ENCODE measurements at regions not wholly inside any gene's neighbourhood (a gene's known extent, or its start where the extent isn't known, plus 50 kb on each side); places are given as distances from the start of the nearest gene placed in this dataset.

- intact Hi-C loops (cut with micrococcal nuclease), result no loop called here
- dilution Hi-C loops (cut with MboI; ENCODE audit: extremely low pct_ligation_motif_present, low sequenced_read_pairs), result no loop called here
- CTCF ChIA-PET, result no interaction called here
Measured at GRCh38 chr4:43586813-43587212, 694.3 kb downstream of the GRXCR1 start.

GRCh38 chr4:43587758-43588157 lies 695.2 kb downstream of the GRXCR1 start:
- no peaks in the 10 kb centered on the region for H3K27me3 ChIP-seq (ENCODE audit: control insufficient read depth in 2 of 2, insufficient read depth in 2 of 2, low read length in 2 of 2)
- TF ChIP-seq GATA2 (IDR thresholded peaks at IDR 0.05; ENCODE audit: insufficient read depth, insufficient read length, low read depth, low read length) (no peak), MYC (IDR thresholded peaks at IDR 0.05; ENCODE audit: low read depth, low read length) (no peak), EZH2 (IDR thresholded peaks at IDR 0.05; ENCODE audit: borderline replicate concordance, low read depth, low read length, severe bottlenecking) (no peak), POLR2A (IDR thresholded peaks at IDR 0.05; ENCODE audit: low read depth, low read length) (no peak), POLR2AphosphoS5 (IDR thresholded peaks at IDR 0.05; ENCODE audit: insufficient read depth, low read depth, low read length) (no peak), JUN (IDR thresholded peaks at IDR 0.05; ENCODE audit: borderline replicate concordance, insufficient read depth, insufficient read length, low read depth) (no peak), FOS (IDR thresholded peaks at IDR 0.05; ENCODE audit: borderline replicate concordance, insufficient read depth, low read length) (no peak)
- TF ChIP-seq, protein P1, sequence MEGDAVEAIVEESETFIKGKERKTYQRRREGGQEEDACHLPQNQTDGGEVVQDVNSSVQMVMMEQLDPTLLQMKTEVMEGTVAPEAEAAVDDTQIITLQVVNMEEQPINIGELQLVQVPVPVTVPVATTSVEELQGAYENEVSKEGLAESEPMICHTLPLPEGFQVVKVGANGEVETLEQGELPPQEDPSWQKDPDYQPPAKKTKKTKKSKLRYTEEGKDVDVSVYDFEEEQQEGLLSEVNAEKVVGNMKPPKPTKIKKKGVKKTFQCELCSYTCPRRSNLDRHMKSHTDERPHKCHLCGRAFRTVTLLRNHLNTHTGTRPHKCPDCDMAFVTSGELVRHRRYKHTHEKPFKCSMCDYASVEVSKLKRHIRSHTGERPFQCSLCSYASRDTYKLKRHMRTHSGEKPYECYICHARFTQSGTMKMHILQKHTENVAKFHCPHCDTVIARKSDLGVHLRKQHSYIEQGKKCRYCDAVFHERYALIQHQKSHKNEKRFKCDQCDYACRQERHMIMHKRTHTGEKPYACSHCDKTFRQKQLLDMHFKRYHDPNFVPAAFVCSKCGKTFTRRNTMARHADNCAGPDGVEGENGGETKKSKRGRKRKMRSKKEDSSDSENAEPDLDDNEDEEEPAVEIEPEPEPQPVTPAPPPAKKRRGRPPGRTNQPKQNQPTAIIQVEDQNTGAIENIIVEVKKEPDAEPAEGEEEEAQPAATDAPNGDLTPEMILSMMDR (IDR thresholded peaks at IDR 0.05; ENCODE audit: extremely low read depth in 1 of 2, insufficient read depth in 1 of 2, low read depth in 1 of 2, low read length in 2 of 2), result no peak
- TF ChIP-seq, protein P2, sequence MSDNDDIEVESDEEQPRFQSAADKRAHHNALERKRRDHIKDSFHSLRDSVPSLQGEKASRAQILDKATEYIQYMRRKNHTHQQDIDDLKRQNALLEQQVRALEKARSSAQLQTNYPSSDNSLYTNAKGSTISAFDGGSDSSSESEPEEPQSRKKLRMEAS (IDR thresholded peaks at IDR 0.05; ENCODE audit: insufficient read depth, insufficient read length), result no peak
- FAIRE-seq (no peak), DNase-seq (ENCODE audit: low read depth, low spot score) (no peak)
- H3K36me3 ChIP-seq (ENCODE audit: control insufficient read depth in 2 of 2, extremely low read depth in 1 of 2, insufficient read depth in 2 of 2, low read length in 2 of 2), result no peaks in the 10 kb centered on the region
- H4K20me1 ChIP-seq (replicated peaks; ENCODE audit: control insufficient read depth, extremely low read depth, insufficient read depth, low read length), result no peaks in the 10 kb centered on the region
- H3K79me2 ChIP-seq (ENCODE audit: control insufficient read depth, insufficient read depth, low read length), result no peaks in the 10 kb centered on the region
- POLR2A ChIA-PET, result no interaction called here
- no peak overlapping the region for H3K9ac ChIP-seq (replicated peaks; ENCODE audit: extremely low read depth, insufficient read depth, low read length)
- intact Hi-C loops (cut with micrococcal nuclease) (no loop called here), dilution Hi-C loops (cut with MboI; ENCODE audit: extremely low pct_ligation_motif_present, low sequenced_read_pairs) (no loop called here)
- CTCF ChIA-PET, result no interaction called here
- H3K27ac ChIP-seq (ENCODE audit: insufficient read depth, low read depth, low read length), result no peak overlapping the region
- peaks cover 2% of the 10 kb centered on the region for H3K9me3 ChIP-seq (replicated peaks; ENCODE audit: control insufficient read depth, insufficient read depth, low read length)
- H3K4me3 ChIP-seq (replicated peaks in 1 of 3; ENCODE audit: insufficient read depth in 1 of 3, low read depth in 1 of 3, low read length in 3 of 3), result no peak overlapping the region
- no peaks in the 10 kb centered on the region for H3K9me1 ChIP-seq (replicated peaks; ENCODE audit: control insufficient read depth, extremely low read depth, insufficient read depth, low read length)
- no TSS peak for BruUV-seq (replicated peaks)
- no peak overlapping the region for H2AFZ ChIP-seq (ENCODE audit: low read depth, low read length)
- H3K4me2 ChIP-seq (ENCODE audit: insufficient read depth, low read length), result no peak overlapping the region
- no peaks in the 10 kb centered on the region for H3K4me1 ChIP-seq (ENCODE audit: control insufficient read depth, extremely low read depth, insufficient read depth, low read length)

More at GRCh38 chr4:43586813-43587212, 694.3 kb downstream of the GRXCR1 start:
- H3K27ac ChIP-seq (ENCODE audit: insufficient read depth, low read depth, low read length), result no peak overlapping the region
- no peaks in the 10 kb centered on the region for H3K9me1 ChIP-seq (replicated peaks; ENCODE audit: control insufficient read depth, extremely low read depth, insufficient read depth, low read length)
- H3K36me3 ChIP-seq (ENCODE audit: control insufficient read depth in 2 of 2, extremely low read depth in 1 of 2, insufficient read depth in 2 of 2, low read length in 2 of 2), result no peaks in the 10 kb centered on the region
- no TSS peak for BruUV-seq (replicated peaks)
- H4K20me1 ChIP-seq (replicated peaks; ENCODE audit: control insufficient read depth, extremely low read depth, insufficient read depth, low read length), result no peaks in the 10 kb centered on the region
- TF ChIP-seq, protein P1 (IDR thresholded peaks at IDR 0.05; ENCODE audit: extremely low read depth in 1 of 2, insufficient read depth in 1 of 2, low read depth in 1 of 2, low read length in 2 of 2), result no peak
- TF ChIP-seq MYC (IDR thresholded peaks at IDR 0.05; ENCODE audit: low read depth, low read length), result no peak
- peaks cover 2% of the 10 kb centered on the region for H3K9me3 ChIP-seq (replicated peaks; ENCODE audit: control insufficient read depth, insufficient read depth, low read length)
- FAIRE-seq (no peak), DNase-seq (ENCODE audit: low read depth, low spot score) (no peak)
- no peak overlapping the region for H2AFZ ChIP-seq (ENCODE audit: low read depth, low read length)
- H3K27me3 ChIP-seq (ENCODE audit: control insufficient read depth in 2 of 2, insufficient read depth in 2 of 2, low read length in 2 of 2), result no peaks in the 10 kb centered on the region
- no peak overlapping the region for H3K4me2 ChIP-seq (ENCODE audit: insufficient read depth, low read length)
- no peak overlapping the region for H3K4me3 ChIP-seq (replicated peaks in 1 of 3; ENCODE audit: insufficient read depth in 1 of 3, low read depth in 1 of 3, low read length in 3 of 3)
- no peaks in the 10 kb centered on the region for H3K79me2 ChIP-seq (ENCODE audit: control insufficient read depth, insufficient read depth, low read length)
- POLR2A ChIA-PET, result no interaction called here
- H3K4me1 ChIP-seq (ENCODE audit: control insufficient read depth, extremely low read depth, insufficient read depth, low read length), result no peaks in the 10 kb centered on the region
- no peak overlapping the region for H3K9ac ChIP-seq (replicated peaks; ENCODE audit: extremely low read depth, insufficient read depth, low read length)
